Endothelial cell of umbilical vein (primary cell): ENCODE measurements at regions not wholly inside any gene's neighbourhood (a gene's known extent, or its start where the extent isn't known, plus 50 kb on each side); places are given as distances from the start of the nearest gene placed in this dataset.

Source experiments
- EZH2 ChIP-seq: IDR thresholded peaks from 2 replicates; pipeline ENCODE4 v1.6.1; 2012; ENCODE audit warnings: borderline replicate concordance, low read depth, mild to moderate bottlenecking, moderate library complexity, low read length, inconsistent platforms; ENCODE audit not compliant: severe bottlenecking
- FOS ChIP-seq: IDR thresholded peaks from 2 replicates; pipeline ENCODE4 v1.6.1; 2011; ENCODE audit warnings: mild to moderate bottlenecking, low read length, moderate library complexity, borderline replicate concordance; ENCODE audit not compliant: insufficient read depth
- GATA2 ChIP-seq: IDR thresholded peaks from 2 replicates; pipeline ENCODE4 v1.7.0; 2011; ENCODE audit warnings: low read depth, mild to moderate bottlenecking, moderate library complexity, mixed read lengths, low read length; ENCODE audit not compliant: insufficient read length, insufficient read depth
- JUN ChIP-seq: IDR thresholded peaks from 2 replicates; pipeline ENCODE4 v1.6.1; 2011; ENCODE audit warnings: borderline replicate concordance, low read depth; ENCODE audit not compliant: insufficient read length, insufficient read depth
- POLR2A ChIP-seq: IDR thresholded peaks from 2 replicates; pipeline ENCODE4 v1.6.1; 2012; ENCODE audit warnings: low read depth, mild to moderate bottlenecking, control low read depth, low read length
- POLR2AphosphoS5 ChIP-seq: IDR thresholded peaks from 2 replicates; pipeline ENCODE4 v1.6.1; 2012; ENCODE audit warnings: low read depth, mild to moderate bottlenecking, control low read depth, low read length, moderate library complexity; ENCODE audit not compliant: insufficient read depth
- TF ChIP-seq, protein P1 (sequence below), 2 donors: IDR thresholded peaks; 1 replicate in 1 of 2; 2 replicates in 1 of 2; pipeline ENCODE4 v1.5.1; 2011; ENCODE audit warnings: low read length in 2 of 2, mild to moderate bottlenecking in 2 of 2, moderate library complexity in 2 of 2, control low read depth in 1 of 2, inconsistent platforms in 1 of 2, low read depth in 1 of 2; ENCODE audit not compliant: insufficient read depth in 1 of 2; ENCODE audit errors: extremely low read depth in 1 of 2
- TF ChIP-seq, protein P2 (sequence below): IDR thresholded peaks from 2 replicates; pipeline ENCODE4 v1.6.1; 2011; ENCODE audit not compliant: insufficient read depth, insufficient read length

DNA sequence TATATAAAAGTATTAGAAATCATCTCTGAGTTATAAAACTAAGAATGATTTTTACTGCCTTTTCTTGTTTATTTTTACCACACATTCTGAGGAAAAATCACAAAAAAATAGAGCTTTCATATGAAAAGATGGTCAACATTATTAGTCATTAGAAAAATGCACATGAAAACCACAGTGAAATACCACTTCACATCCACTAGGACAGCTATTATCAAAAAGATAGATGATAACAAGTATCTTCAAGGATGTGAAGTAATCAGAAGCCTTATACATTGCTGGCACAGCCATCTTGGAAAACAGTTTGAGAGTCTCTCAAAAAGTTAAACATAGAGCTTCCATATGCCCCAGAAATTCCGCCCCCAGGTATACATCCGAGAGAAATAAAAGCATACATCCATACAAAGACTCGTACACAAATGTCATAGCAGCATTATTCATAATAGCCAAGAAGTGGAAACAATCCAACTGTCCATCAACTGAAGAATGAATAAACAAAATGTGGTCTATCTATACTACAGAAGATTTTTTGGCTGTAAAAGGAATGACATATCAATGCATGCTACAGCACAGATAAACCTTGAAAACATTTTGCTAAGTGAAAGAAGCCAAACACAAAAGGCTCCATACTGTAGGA, 523.9 kb downstream of the FUT8 start:
- TF ChIP-seq, protein P1, sequence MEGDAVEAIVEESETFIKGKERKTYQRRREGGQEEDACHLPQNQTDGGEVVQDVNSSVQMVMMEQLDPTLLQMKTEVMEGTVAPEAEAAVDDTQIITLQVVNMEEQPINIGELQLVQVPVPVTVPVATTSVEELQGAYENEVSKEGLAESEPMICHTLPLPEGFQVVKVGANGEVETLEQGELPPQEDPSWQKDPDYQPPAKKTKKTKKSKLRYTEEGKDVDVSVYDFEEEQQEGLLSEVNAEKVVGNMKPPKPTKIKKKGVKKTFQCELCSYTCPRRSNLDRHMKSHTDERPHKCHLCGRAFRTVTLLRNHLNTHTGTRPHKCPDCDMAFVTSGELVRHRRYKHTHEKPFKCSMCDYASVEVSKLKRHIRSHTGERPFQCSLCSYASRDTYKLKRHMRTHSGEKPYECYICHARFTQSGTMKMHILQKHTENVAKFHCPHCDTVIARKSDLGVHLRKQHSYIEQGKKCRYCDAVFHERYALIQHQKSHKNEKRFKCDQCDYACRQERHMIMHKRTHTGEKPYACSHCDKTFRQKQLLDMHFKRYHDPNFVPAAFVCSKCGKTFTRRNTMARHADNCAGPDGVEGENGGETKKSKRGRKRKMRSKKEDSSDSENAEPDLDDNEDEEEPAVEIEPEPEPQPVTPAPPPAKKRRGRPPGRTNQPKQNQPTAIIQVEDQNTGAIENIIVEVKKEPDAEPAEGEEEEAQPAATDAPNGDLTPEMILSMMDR (IDR thresholded peaks at IDR 0.05; ENCODE audit: extremely low read depth in 1 of 2, insufficient read depth in 1 of 2, low read depth in 1 of 2, low read length in 2 of 2) = no peak
- TF ChIP-seq JUN = no peak
- TF ChIP-seq, protein P2, sequence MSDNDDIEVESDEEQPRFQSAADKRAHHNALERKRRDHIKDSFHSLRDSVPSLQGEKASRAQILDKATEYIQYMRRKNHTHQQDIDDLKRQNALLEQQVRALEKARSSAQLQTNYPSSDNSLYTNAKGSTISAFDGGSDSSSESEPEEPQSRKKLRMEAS = no peak
- TF ChIP-seq POLR2A = no peak
- no peak for TF ChIP-seq FOS
- no peak for TF ChIP-seq POLR2AphosphoS5
- TF ChIP-seq EZH2 = no peak
- TF ChIP-seq GATA2 = no peak
